Ishikawa (cell line): ENCODE measurements at regions not wholly inside any gene's neighbourhood (a gene's known extent, or its start where the extent isn't known, plus 50 kb on each side); places are given as distances from the start of the nearest gene placed in this dataset.

Source experiments
- CEBPB ChIP-seq: IDR thresholded peaks from 2 replicates; pipeline ENCODE4 v1.6.1; 2012
- CREB1 ChIP-seq: IDR thresholded peaks from 2 replicates; pipeline ENCODE4 v1.6.1; 2012; ENCODE audit warnings: low read depth
- EGR1 ChIP-seq: IDR thresholded peaks from 2 replicates; pipeline ENCODE4 v1.6.1; 2012
- EP300 ChIP-seq: IDR thresholded peaks from 2 replicates; pipeline ENCODE4 v1.6.1; 2012; ENCODE audit warnings: borderline replicate concordance
- FOXM1 ChIP-seq: IDR thresholded peaks from 2 replicates; pipeline ENCODE4 v1.6.1; 2012; ENCODE audit warnings: low read depth, borderline replicate concordance
- RAD21 ChIP-seq: IDR thresholded peaks from 2 replicates; pipeline ENCODE4 v1.6.1; 2012; ENCODE audit warnings: low read depth
- TAF1 ChIP-seq: IDR thresholded peaks from 2 replicates; pipeline ENCODE4 v1.6.1; 2012; ENCODE audit warnings: low read depth, mild to moderate bottlenecking
- TCF12 ChIP-seq: IDR thresholded peaks from 2 replicates; pipeline ENCODE4 v1.6.1; 2012; ENCODE audit warnings: low read depth
- TEAD4 ChIP-seq: IDR thresholded peaks from 2 replicates; pipeline ENCODE4 v1.6.1; 2012
- YY1 ChIP-seq: IDR thresholded peaks from 2 replicates; pipeline ENCODE4 v1.6.1; 2012; ENCODE audit warnings: low read depth
- ZBTB7A ChIP-seq: IDR thresholded peaks from 2 replicates; pipeline ENCODE4 v1.6.1; 2012; ENCODE audit warnings: low read depth
- TF ChIP-seq, protein P1 (sequence below): IDR thresholded peaks from 2 replicates; pipeline ENCODE4 v1.6.1; 2012; ENCODE audit warnings: low read depth, mild to moderate bottlenecking
- TF ChIP-seq, protein P2 (sequence below): IDR thresholded peaks from 2 replicates; pipeline ENCODE4 v1.6.1; 2012

DNA sequence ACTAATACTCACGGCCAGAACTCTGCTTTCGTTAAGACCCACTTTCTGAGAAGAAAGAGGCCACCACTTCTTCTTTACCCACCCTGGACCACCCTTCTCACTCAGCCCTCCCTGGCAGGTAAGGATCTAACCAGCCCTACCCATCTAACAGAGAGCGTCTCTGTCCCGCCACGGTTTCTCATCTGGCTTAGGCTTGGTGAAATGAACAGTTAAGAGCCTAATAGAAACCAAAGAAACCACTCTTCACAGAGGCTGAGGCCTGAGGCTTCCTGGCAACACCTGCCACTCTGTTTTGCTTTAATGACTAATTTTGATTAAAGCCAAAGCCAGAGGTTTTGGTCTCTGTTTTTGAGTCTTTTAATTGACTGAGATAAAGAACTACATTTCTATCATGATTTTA lies 354.1 kb upstream of the SLC30A5 start:
- no peak for TF ChIP-seq YY1
- no peak for TF ChIP-seq RAD21
- TF ChIP-seq TAF1: no peak
- TF ChIP-seq, protein P1, sequence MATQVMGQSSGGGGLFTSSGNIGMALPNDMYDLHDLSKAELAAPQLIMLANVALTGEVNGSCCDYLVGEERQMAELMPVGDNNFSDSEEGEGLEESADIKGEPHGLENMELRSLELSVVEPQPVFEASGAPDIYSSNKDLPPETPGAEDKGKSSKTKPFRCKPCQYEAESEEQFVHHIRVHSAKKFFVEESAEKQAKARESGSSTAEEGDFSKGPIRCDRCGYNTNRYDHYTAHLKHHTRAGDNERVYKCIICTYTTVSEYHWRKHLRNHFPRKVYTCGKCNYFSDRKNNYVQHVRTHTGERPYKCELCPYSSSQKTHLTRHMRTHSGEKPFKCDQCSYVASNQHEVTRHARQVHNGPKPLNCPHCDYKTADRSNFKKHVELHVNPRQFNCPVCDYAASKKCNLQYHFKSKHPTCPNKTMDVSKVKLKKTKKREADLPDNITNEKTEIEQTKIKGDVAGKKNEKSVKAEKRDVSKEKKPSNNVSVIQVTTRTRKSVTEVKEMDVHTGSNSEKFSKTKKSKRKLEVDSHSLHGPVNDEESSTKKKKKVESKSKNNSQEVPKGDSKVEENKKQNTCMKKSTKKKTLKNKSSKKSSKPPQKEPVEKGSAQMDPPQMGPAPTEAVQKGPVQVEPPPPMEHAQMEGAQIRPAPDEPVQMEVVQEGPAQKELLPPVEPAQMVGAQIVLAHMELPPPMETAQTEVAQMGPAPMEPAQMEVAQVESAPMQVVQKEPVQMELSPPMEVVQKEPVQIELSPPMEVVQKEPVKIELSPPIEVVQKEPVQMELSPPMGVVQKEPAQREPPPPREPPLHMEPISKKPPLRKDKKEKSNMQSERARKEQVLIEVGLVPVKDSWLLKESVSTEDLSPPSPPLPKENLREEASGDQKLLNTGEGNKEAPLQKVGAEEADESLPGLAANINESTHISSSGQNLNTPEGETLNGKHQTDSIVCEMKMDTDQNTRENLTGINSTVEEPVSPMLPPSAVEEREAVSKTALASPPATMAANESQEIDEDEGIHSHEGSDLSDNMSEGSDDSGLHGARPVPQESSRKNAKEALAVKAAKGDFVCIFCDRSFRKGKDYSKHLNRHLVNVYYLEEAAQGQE: no peak
- TF ChIP-seq EP300: no peak
- no peak for TF ChIP-seq TEAD4
- TF ChIP-seq EGR1: no peak
- TF ChIP-seq CEBPB: no peak
- TF ChIP-seq, protein P2, sequence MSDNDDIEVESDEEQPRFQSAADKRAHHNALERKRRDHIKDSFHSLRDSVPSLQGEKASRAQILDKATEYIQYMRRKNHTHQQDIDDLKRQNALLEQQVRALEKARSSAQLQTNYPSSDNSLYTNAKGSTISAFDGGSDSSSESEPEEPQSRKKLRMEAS: no peak
- TF ChIP-seq FOXM1: no peak
- TF ChIP-seq TCF12: no peak
- TF ChIP-seq CREB1: no peak
- TF ChIP-seq ZBTB7A: no peak
